K562 (cell line): ENCODE measurements at regions not wholly inside any gene's neighbourhood (a gene's known extent, or its start where the extent isn't known, plus 50 kb on each side); places are given as distances from the start of the nearest gene placed in this dataset.

Source experiments
- ATAC-seq: fragments of 200-7000 bp; cut with Tn5 transposase; 3 replicates; pipeline ENCODE4 v1.9.1; 2020; ENCODE audit warnings: moderate library complexity
- BruUV-seq: library from RNA; stranded (reverse); fragments of 400-500 nt; replicated peaks from 2 replicates; lab custom pipeline; 2021; lab: Mats Ljungman, UMichigan
- CTCF ChIA-PET: fragments of 300-600 bp; formaldehyde crosslinking; extraction: SDS; loops from one replicate; lab custom pipeline; 2021; ENCODE audit warnings: low intra/inter-chr PET ratio; lab: Yijun Ruan, JAX
- POLR2A ChIA-PET: fragments of 300-600, 350-650 bp; sonication (Branson Sonifier 250); formaldehyde crosslinking; extraction: SDS; loops from one replicate; lab custom pipeline; 2021; ENCODE audit warnings: antibody characterized with exemption, inconsistent platforms; lab: Yijun Ruan, JAX
- DNase-seq, 4 experiments: peaks; one replicate each; pipeline versions ENCODE4 v3.0.0 to v3.0.0-alpha.2; 2011 to 2018; ENCODE audit warnings: low spot score in 3 of 4, mixed read lengths in 3 of 4; ENCODE audit errors: extremely low read depth in 1 of 4
- FAIRE-seq: peaks from 2 replicates; lab custom pipeline; 2011; peaks lifted over from hg19 to GRCh38; lab: Jason Lieb, UNC
- H2AFZ ChIP-seq: 2 replicates; pipeline ENCODE4 v1.6.0; 2011; ENCODE audit warnings: low read depth, low read length, control low read depth, inconsistent platforms
- H3K27ac ChIP-seq: fragments of 200-600 bp; 3 replicates; pipeline ENCODE4 v1.8.0; 2011; ENCODE audit warnings: low read depth, mild to moderate bottlenecking, control low read depth, inconsistent platforms, low read length, moderate library complexity, mixed read lengths; ENCODE audit errors: extremely low read depth
- H3K27me3 ChIP-seq, 2 experiments: fragments of 300-600 bp in 1 of 2; 2 replicates in 1 of 2; 3 replicates in 1 of 2; pipeline versions ENCODE4 v1.6.0 to v1.8.0; 2011; ENCODE audit warnings: inconsistent platforms in 2 of 2, low read length in 2 of 2, mild to moderate bottlenecking in 1 of 2, mixed read lengths in 1 of 2, moderate library complexity in 1 of 2; ENCODE audit not compliant: control insufficient read depth in 2 of 2, insufficient read depth in 2 of 2
- H3K36me3 ChIP-seq: fragments of 300-600 bp; 3 replicates; pipeline ENCODE4 v1.8.0; 2011; ENCODE audit warnings: mild to moderate bottlenecking, low read length, inconsistent platforms; ENCODE audit not compliant: control insufficient read depth, insufficient read depth
- H3K4me1 ChIP-seq, 2 experiments: fragments of 200-600 bp in 1 of 2; replicated peaks in 1 of 2; 2 replicates in 1 of 2; 3 replicates in 1 of 2; pipeline versions ENCODE4 v1.5.1 to v1.8.0; 2011; ENCODE audit warnings: inconsistent platforms in 2 of 2, low read length in 2 of 2, mild to moderate bottlenecking in 1 of 2, mixed read lengths in 1 of 2, moderate library complexity in 1 of 2; ENCODE audit not compliant: control insufficient read depth in 2 of 2, insufficient read depth in 2 of 2
- H3K4me2 ChIP-seq: 2 replicates; pipeline ENCODE4 v1.6.1; 2011; ENCODE audit warnings: low read length, control low read depth, inconsistent platforms, mixed read lengths; ENCODE audit not compliant: insufficient read depth
- H3K4me3 ChIP-seq: fragments of 200-600 bp; sonication (generic), shearing (Covaris generic); 2 replicates; pipeline ENCODE4 v1.5.1; 2016; ENCODE audit warnings: control low read depth, inconsistent platforms
- H3K79me2 ChIP-seq: fragments of 200-600 bp; 3 replicates; pipeline ENCODE4 v1.8.0; 2011; ENCODE audit warnings: low read length, inconsistent platforms; ENCODE audit not compliant: control insufficient read depth, insufficient read depth
- H3K9ac ChIP-seq, 2 experiments: 2 replicates each; pipeline versions ENCODE4 v1.6.0 to v1.6.1; 2011; ENCODE audit warnings: low read depth in 2 of 2, low read length in 2 of 2, control low read depth in 1 of 2, inconsistent platforms in 1 of 2, mild to moderate bottlenecking in 1 of 2, mixed read lengths in 1 of 2; ENCODE audit not compliant: insufficient read depth in 1 of 2
- H3K9me1 ChIP-seq: one replicate; pipeline ENCODE4 v1.6.0; 2011; ENCODE audit warnings: inconsistent platforms, mild to moderate bottlenecking, low read length, moderate library complexity; ENCODE audit not compliant: control insufficient read depth, insufficient read depth
- H3K9me3 ChIP-seq: replicated peaks from 2 replicates; pipeline ENCODE4 v1.5.1; 2011; ENCODE audit warnings: low read depth, low read length, inconsistent platforms; ENCODE audit not compliant: control insufficient read depth, insufficient read depth
- H4K20me1 ChIP-seq: replicated peaks from 2 replicates; pipeline ENCODE4 v1.6.1; 2011; ENCODE audit warnings: low read length, inconsistent platforms, mixed read lengths; ENCODE audit not compliant: control insufficient read depth, insufficient read depth
- AFF1 ChIP-seq, 2 experiments: fragments of 450-650 bp; IDR thresholded peaks; 2 replicates each; pipeline ENCODE4 v1.6.1; 2018; ENCODE audit warnings: mild to moderate bottlenecking in 2 of 2, low read depth in 1 of 2; ENCODE audit not compliant: partially characterized antibody in 2 of 2
- ATF4 ChIP-seq: fragments of 450-650 bp; formaldehyde crosslinking; IDR thresholded peaks from 2 replicates; pipeline ENCODE4 v1.4.0; 2022; ENCODE audit warnings: mild to moderate bottlenecking, moderate library complexity
- BCLAF1 ChIP-seq, 2 experiments: fragments of 450-650 bp in 1 of 2; IDR thresholded peaks; 2 replicates each; pipeline ENCODE4 v1.6.1; 2011 to 2017; ENCODE audit warnings: low read depth in 2 of 2, antibody characterized with exemption in 1 of 2, borderline replicate concordance in 1 of 2, low read length in 1 of 2, mild to moderate bottlenecking in 1 of 2, mixed read lengths in 1 of 2; ENCODE audit not compliant: control insufficient read depth in 1 of 2
- GATAD2A ChIP-seq: fragments of 450-650 bp; IDR thresholded peaks from 2 replicates; pipeline ENCODE4 v1.6.1; 2017
- SREBF2 ChIP-seq: sonication (generic); formaldehyde crosslinking; IDR thresholded peaks from 2 replicates; pipeline ENCODE4 v1.4.0; 2020; ENCODE audit warnings: mild to moderate bottlenecking, missing genetic modification reagents
- THRB ChIP-seq: fragments of 450-650 bp; formaldehyde crosslinking; conservative IDR thresholded peaks from 2 replicates; pipeline ENCODE4 v1.4.0; 2022; ENCODE audit warnings: mild to moderate bottlenecking, missing genetic modification characterization
- USF2 ChIP-seq: sonication (generic); formaldehyde crosslinking; IDR thresholded peaks from 2 replicates; pipeline ENCODE4 v1.5.0; 2020; ENCODE audit warnings: missing genetic modification reagents
- ZBTB34 ChIP-seq: fragments of 250-450 bp; sonication (Bioruptor Pico); IDR thresholded peaks from 2 replicates; pipeline ENCODE4 v1.8.0; 2021; ENCODE audit warnings: mild to moderate bottlenecking, moderate library complexity
- ZNF124 ChIP-seq: sonication (generic); formaldehyde crosslinking; IDR thresholded peaks from 2 replicates; pipeline ENCODE4 v1.8.1; 2022; ENCODE audit warnings: missing genetic modification reagents
- WGBS: fragments of 100-300 bp; shearing (Covaris generic); methylation state at CpG from one replicate; pipeline ENCODE4 v1.1.6; 2016; ENCODE audit warnings: low coverage, mixed read lengths; ENCODE audit not compliant: insufficient coverage; ENCODE audit errors: missing lambda C conversion rate; 5-methylcytosine and 5-hydroxymethylcytosine counted together
- in situ Hi-C: fragments of 300-500 bp; cut with MboI; formaldehyde crosslinking; loops from 4 replicates; pipeline ENCODE4 v1.15.0; 2018; ENCODE audit warnings: inconsistent platforms, mixed read lengths
- intact Hi-C: fragments of 100-400 bp; cut with micrococcal nuclease; formaldehyde crosslinking; loops from 2 replicates; pipeline ENCODE4 v1.14.2; 2022

GRCh38 chr2:43029186-43029585, 197.2 kb downstream of the ZFP36L2 start:
- FAIRE-seq (no peak), ATAC-seq (no peak), DNase-seq (no peak)
- CTCF ChIA-PET = no interaction called here
- 25% methylated on average over 3 of the region's 3 CpGs for WGBS
- in situ Hi-C loops = loop anchor here (5.0 kb wide), 1 partner anchor 198 kb away; the partner anchor contains the start of gene ZFP36L2
- BruUV-seq = no TSS peak
- no peak overlapping the region for H2AFZ ChIP-seq
- H3K27me3 ChIP-seq = no peaks in the 10 kb centered on the region
- H3K4me3 ChIP-seq = no peak overlapping the region
- 0 out of 4 replicates have a peak overlapping the region, but pooled peaks of 1 of the 2 experiments have one; percentile 5 for H3K9ac ChIP-seq
- no peak overlapping the region for H3K27ac ChIP-seq
- no peaks in the 10 kb centered on the region for H3K79me2 ChIP-seq
- intact Hi-C loops = loop anchor here (10.0 kb wide), 1 partner anchor 516 kb away; no protein-coding TSS in a partner anchor
- no peak overlapping the region for H3K4me2 ChIP-seq
- no peaks in the 10 kb centered on the region for H3K9me1 ChIP-seq
- peaks cover 0 to 9% of the 10 kb centered on the region in 2 experiments; a peak in 3 of 5 replicates for H3K4me1 ChIP-seq
- H3K36me3 ChIP-seq = no peaks in the 10 kb centered on the region
- POLR2A ChIA-PET = interaction anchor here (0.5 kb wide), 1 partner anchor 196 kb away, joined by 3 read pairs; no protein-coding TSS in a partner anchor
- H4K20me1 ChIP-seq = no peaks in the 10 kb centered on the region
- H3K9me3 ChIP-seq = no peaks in the 10 kb centered on the region
- TF ChIP-seq ZNF124 (CRISPR knock-in tag) = no peak
- no peak for TF ChIP-seq ATF4 (CRISPR knock-in tag)
- no peak for TF ChIP-seq AFF1 (IDR thresholded peaks at IDR 0.05; ENCODE audit: low read depth in 1 of 2, partially characterized antibody in 2 of 2)
- no peak for TF ChIP-seq THRB (CRISPR knock-in tag)
- TF ChIP-seq GATAD2A = no peak
- TF ChIP-seq BCLAF1 (IDR thresholded peaks at IDR 0.05; ENCODE audit: borderline replicate concordance in 1 of 2, control insufficient read depth in 1 of 2, low read depth in 2 of 2, low read length in 1 of 2) = no peak
- no peak for TF ChIP-seq USF2
- TF ChIP-seq ZBTB34 (CRISPR knock-in tag) = no peak
- TF ChIP-seq SREBF2 = no peak
